ENCODE measurements at regions not wholly inside any gene's neighbourhood (a gene's known extent, or its start where the extent isn't known, plus 50 kb on each side); places are given as distances from the start of the nearest gene placed in this dataset.

- no peak for TF ChIP-seq ATF3 (IDR thresholded peaks at IDR 0.05; ENCODE audit: insufficient read depth, low read depth, low read length)
These were observed 219.7 kb downstream of the SEC61B start (continued) for GRCh38 chr9:99441829-99442228.
